ENCODE measurements at regions not wholly inside any gene's neighbourhood (a gene's known extent, or its start where the extent isn't known, plus 50 kb on each side); places are given as distances from the start of the nearest gene placed in this dataset.

DNA sequence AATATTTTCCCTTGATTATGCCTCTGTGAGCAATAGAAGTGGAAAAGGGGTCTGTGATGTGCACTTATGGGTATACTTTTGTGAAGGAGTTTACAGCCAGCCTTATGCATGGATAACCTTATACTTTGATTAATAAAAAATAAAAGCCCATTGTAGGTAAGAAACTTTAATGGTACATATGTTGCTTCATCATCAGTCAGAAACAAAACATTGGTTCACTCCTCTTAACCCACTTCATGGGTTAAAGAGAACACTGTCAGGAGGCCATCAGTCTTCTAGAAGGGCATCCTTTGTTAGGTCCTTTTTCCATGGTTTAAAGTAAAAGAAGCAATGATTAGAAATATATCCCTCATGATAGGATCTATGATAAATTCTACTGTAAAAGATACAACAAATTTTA, 952.1 kb upstream of the MIR17HG start:
- TF ChIP-seq, protein P1, sequence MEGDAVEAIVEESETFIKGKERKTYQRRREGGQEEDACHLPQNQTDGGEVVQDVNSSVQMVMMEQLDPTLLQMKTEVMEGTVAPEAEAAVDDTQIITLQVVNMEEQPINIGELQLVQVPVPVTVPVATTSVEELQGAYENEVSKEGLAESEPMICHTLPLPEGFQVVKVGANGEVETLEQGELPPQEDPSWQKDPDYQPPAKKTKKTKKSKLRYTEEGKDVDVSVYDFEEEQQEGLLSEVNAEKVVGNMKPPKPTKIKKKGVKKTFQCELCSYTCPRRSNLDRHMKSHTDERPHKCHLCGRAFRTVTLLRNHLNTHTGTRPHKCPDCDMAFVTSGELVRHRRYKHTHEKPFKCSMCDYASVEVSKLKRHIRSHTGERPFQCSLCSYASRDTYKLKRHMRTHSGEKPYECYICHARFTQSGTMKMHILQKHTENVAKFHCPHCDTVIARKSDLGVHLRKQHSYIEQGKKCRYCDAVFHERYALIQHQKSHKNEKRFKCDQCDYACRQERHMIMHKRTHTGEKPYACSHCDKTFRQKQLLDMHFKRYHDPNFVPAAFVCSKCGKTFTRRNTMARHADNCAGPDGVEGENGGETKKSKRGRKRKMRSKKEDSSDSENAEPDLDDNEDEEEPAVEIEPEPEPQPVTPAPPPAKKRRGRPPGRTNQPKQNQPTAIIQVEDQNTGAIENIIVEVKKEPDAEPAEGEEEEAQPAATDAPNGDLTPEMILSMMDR (IDR thresholded peaks at IDR 0.05; ENCODE audit: insufficient read depth, low read length, poor library complexity, severe bottlenecking) = no peak
- TF ChIP-seq EZH2phosphoT487 (conservative IDR thresholded peaks at IDR 0.05; ENCODE audit: low read length) = no peak
